ENCODE measurements at regions not wholly inside any gene's neighbourhood (a gene's known extent, or its start where the extent isn't known, plus 50 kb on each side); places are given as distances from the start of the nearest gene placed in this dataset.

DNA sequence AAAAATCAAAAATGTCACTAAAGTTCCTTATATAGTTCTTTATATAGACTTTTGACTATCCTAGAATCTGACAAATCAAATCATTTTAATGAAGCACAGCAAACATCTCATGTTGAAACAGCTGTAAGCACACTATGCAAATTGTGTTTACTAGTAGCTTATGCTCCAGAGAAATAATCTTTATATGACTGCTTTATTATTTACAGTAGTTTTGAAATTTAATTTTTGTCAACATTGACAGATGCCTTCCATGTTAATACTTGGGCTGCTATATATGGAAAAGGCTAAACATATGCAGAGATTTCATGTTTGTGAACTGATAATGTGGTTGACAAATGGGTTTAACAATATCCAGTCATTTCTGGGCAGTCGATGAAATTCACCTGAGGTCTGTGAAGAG, 616.8 kb downstream of the TAFA4 start:
- Histone ChIP-seq H3K36me3 (ENCODE audit: insufficient read depth, low read length) (no peaks in the 10 kb centered on the region), H3K9me3 (ENCODE audit: control insufficient read depth, insufficient read depth, low read length) (no peaks in the 10 kb centered on the region; the same call in 1 of the 2 replicates), H3K9ac (ENCODE audit: low read depth, low read length) (no peak overlapping the region), H3K4me1 (ENCODE audit: insufficient read depth, low read length) (no peaks in the 10 kb centered on the region)

DNA sequence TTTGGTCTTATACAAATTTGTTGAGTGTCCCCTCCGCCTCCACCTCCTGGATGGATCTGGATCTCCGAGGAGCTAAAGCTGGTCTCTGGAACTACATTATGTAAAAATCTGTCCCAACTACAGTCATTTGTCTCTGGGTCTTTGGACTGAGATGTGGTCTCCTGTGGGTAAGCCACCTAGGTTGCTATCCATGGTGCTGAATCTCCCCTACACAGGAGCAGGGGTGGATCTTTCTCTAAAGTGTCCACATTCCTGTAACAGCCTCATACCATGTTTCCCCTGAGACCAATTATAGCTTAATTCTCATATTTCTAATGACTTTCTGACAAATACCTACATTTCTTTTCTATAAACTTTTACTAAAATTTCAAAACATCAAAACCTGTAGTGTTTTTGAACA, 625.8 kb downstream of the TAFA4 start:
- Histone ChIP-seq H3K9me3 (ENCODE audit: control insufficient read depth, insufficient read depth, low read length) (no peaks in the 10 kb centered on the region; the same call in 1 of the 2 replicates), H3K9ac (ENCODE audit: low read depth, low read length) (no peak overlapping the region), H3K36me3 (ENCODE audit: insufficient read depth, low read length) (no peaks in the 10 kb centered on the region), H3K4me1 (ENCODE audit: insufficient read depth, low read length) (no peaks in the 10 kb centered on the region)

- Histone ChIP-seq H3K4me1 (ENCODE audit: insufficient read depth, low read length) (no peaks in the 10 kb centered on the region), H3K9me3 (ENCODE audit: control insufficient read depth, insufficient read depth, low read length) (no peaks in the 10 kb centered on the region; the same call in 1 of the 2 replicates), H3K36me3 (ENCODE audit: insufficient read depth, low read length) (no peaks in the 10 kb centered on the region), H3K9ac (ENCODE audit: low read depth, low read length) (no peak overlapping the region)
Observed at GRCh38 chr3:68295457-68295856, 636.9 kb downstream of the TAFA4 start.

GRCh38 chr3:68290333-68290732, 635.9 kb upstream of the SUCLG2 start:
- Histone ChIP-seq H3K9ac (ENCODE audit: low read depth, low read length) (no peak overlapping the region), H3K36me3 (ENCODE audit: insufficient read depth, low read length) (no peaks in the 10 kb centered on the region), H3K9me3 (ENCODE audit: control insufficient read depth, insufficient read depth, low read length) (no peaks in the 10 kb centered on the region), H3K4me1 (ENCODE audit: insufficient read depth, low read length) (no peaks in the 10 kb centered on the region)

DNA sequence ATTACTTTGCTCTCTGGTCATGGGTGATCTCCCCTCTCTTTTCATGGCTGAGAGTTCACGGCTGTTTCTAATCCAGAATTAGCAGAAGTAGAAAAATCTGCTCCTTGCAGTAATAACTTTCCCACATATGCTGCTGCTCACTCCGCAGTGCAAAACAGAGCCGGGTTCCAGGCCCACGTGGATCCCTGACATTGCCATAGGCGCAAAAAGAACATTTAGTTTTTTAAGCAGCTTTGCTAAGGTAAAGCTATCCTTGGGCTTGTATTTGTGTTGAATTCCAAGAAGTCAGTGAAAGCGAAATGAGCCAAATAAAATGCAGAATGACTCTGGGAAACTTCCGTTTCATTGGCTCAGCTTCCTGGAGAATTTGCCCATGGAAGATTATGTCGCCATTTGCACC, 633.7 kb upstream of the SUCLG2 start:
- no peak overlapping the region for H3K9ac ChIP-seq (ENCODE audit: low read depth, low read length)
- no peaks in the 10 kb centered on the region for H3K9me3 ChIP-seq (ENCODE audit: control insufficient read depth, insufficient read depth, low read length)
- H3K36me3 ChIP-seq (ENCODE audit: insufficient read depth, low read length) = no peaks in the 10 kb centered on the region
- H3K4me1 ChIP-seq (ENCODE audit: insufficient read depth, low read length) = no peaks in the 10 kb centered on the region

DNA sequence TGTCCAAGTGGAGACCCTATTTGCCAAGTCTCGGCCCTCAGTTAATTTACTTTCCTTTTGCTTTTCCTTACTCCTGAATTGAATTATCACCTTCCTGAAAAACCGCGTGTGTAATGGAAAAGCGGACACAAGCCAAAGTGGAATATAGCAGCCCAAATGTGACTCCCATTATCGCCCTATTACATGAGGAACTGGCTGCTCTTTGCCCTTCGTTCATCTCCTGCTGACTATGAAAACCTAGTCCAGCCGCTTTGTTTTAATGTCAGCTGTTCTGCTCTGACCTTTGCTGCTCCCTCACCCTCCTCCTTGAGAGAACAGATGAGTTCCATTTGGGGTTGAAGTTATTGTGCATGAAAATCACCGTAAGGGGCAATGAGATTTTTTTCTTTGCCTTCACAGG, 632.7 kb upstream of the SUCLG2 start:
- Histone ChIP-seq H3K4me1 (ENCODE audit: insufficient read depth, low read length) (no peaks in the 10 kb centered on the region), H3K9ac (ENCODE audit: low read depth, low read length) (no peak overlapping the region), H3K9me3 (ENCODE audit: control insufficient read depth, insufficient read depth, low read length) (no peaks in the 10 kb centered on the region), H3K36me3 (ENCODE audit: insufficient read depth, low read length) (no peaks in the 10 kb centered on the region)

DNA sequence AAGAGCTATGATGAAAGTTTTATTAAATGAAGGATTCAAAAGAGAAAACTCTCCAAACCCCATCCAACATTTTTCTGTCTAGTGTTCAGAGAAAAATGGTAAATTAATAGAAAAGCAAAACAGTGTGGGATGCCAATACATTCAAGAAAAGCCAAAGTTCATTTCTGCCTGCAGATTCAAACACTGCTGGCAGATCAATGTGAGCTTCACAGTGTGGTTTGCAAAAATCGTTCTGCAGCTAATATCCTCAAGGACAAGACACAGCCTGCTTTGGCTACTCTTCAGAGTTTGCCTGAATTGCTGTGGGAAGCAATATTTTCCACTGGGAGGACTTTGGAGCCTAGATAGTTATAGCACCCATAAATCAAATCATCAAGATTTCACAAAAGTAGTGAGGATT, 619.9 kb upstream of the SUCLG2 start:
- H3K36me3 ChIP-seq (ENCODE audit: insufficient read depth, low read length) = no peaks in the 10 kb centered on the region
- no peak overlapping the region for H3K9ac ChIP-seq (ENCODE audit: low read depth, low read length)
- H3K9me3 ChIP-seq (ENCODE audit: control insufficient read depth, insufficient read depth, low read length) = no peaks in the 10 kb centered on the region
- H3K4me1 ChIP-seq (ENCODE audit: insufficient read depth, low read length) = no peaks in the 10 kb centered on the region

- no peaks in the 10 kb centered on the region for H3K36me3 ChIP-seq (ENCODE audit: insufficient read depth, low read length)
- H3K4me1 ChIP-seq (ENCODE audit: insufficient read depth, low read length) = peaks cover 6% of the 10 kb centered on the region; the same call in 1 of the 2 replicates
- no peak overlapping the region for H3K9ac ChIP-seq (ENCODE audit: low read depth, low read length)
- H3K9me3 ChIP-seq (ENCODE audit: control insufficient read depth, insufficient read depth, low read length) = no peaks in the 10 kb centered on the region
Observed at GRCh38 chr3:68271145-68271544, 616.7 kb upstream of the SUCLG2 start.

DNA sequence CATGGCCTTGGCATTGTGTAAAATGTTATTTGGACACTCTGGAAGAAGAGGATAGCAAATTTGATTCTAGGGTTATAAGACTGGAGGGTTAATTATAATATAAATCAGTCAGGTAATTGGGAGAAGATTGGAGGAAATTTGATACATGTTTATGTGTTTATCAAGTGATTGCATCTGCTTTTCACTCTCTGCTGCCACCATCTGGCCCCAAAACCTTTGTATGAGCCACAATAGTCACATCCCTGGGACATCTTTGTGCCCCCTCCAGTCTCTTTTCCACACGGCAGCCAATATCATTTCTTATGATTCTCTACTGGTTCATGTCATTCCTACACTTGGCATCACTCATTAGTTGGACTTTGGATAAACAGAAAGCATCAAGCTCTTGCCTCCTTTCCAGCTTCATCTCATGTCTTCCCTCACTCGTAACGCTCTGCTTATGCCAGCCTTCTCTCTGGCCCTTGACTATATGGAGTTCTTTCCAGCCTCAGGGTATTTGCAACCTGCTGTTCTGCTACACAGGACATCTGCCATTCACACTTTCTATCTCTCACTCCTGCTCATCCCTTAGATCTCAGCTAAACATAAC, 602.3 kb upstream of the SUCLG2 start:
- Histone ChIP-seq H3K36me3 (ENCODE audit: insufficient read depth, low read length) (no peaks in the 10 kb centered on the region), H3K4me1 (ENCODE audit: insufficient read depth, low read length) (peaks cover 3% of the 10 kb centered on the region; the same call in 1 of the 2 replicates)

GRCh38 chr3:68249265-68249664, 594.9 kb upstream of the SUCLG2 start:
- Histone ChIP-seq H3K9me3 (ENCODE audit: control insufficient read depth, insufficient read depth, low read length) (no peaks in the 10 kb centered on the region), H3K9ac (ENCODE audit: low read depth, low read length) (no peak overlapping the region), H3K36me3 (ENCODE audit: insufficient read depth, low read length) (no peaks in the 10 kb centered on the region), H3K4me1 (ENCODE audit: insufficient read depth, low read length) (no peaks in the 10 kb centered on the region)

More for the DNA sequence above, 602.3 kb upstream of the SUCLG2 start:
- Histone ChIP-seq H3K9me3 (ENCODE audit: control insufficient read depth, insufficient read depth, low read length) (no peaks in the 10 kb centered on the region), H3K9ac (ENCODE audit: low read depth, low read length) (no peak overlapping the region)

- no peaks in the 10 kb centered on the region for H3K4me1 ChIP-seq (ENCODE audit: insufficient read depth, low read length)
- no peaks in the 10 kb centered on the region for H3K36me3 ChIP-seq (ENCODE audit: insufficient read depth, low read length)
- no peaks in the 10 kb centered on the region for H3K9me3 ChIP-seq (ENCODE audit: control insufficient read depth, insufficient read depth, low read length)
- H3K9ac ChIP-seq (ENCODE audit: low read depth, low read length) = no peak overlapping the region
Observed at GRCh38 chr3:68242606-68243005, 588.2 kb upstream of the SUCLG2 start.

GRCh38 chr3:68239542-68239941, 585.1 kb upstream of the SUCLG2 start:
- no peaks in the 10 kb centered on the region for H3K4me1 ChIP-seq (ENCODE audit: insufficient read depth, low read length)

GRCh38 chr3:68234076-68234780, 579.8 kb upstream of the SUCLG2 start:
- Histone ChIP-seq H3K9me3 (ENCODE audit: control insufficient read depth, insufficient read depth, low read length) (no peaks in the 10 kb centered on the region), H3K4me1 (ENCODE audit: insufficient read depth, low read length) (no peaks in the 10 kb centered on the region), H3K9ac (ENCODE audit: low read depth, low read length) (no peak overlapping the region), H3K36me3 (ENCODE audit: insufficient read depth, low read length) (no peaks in the 10 kb centered on the region)

More at GRCh38 chr3:68239542-68239941, 585.1 kb upstream of the SUCLG2 start:
- H3K36me3 ChIP-seq (ENCODE audit: insufficient read depth, low read length) = no peaks in the 10 kb centered on the region
- H3K9ac ChIP-seq (ENCODE audit: low read depth, low read length) = no peak overlapping the region
- no peaks in the 10 kb centered on the region for H3K9me3 ChIP-seq (ENCODE audit: control insufficient read depth, insufficient read depth, low read length)

DNA sequence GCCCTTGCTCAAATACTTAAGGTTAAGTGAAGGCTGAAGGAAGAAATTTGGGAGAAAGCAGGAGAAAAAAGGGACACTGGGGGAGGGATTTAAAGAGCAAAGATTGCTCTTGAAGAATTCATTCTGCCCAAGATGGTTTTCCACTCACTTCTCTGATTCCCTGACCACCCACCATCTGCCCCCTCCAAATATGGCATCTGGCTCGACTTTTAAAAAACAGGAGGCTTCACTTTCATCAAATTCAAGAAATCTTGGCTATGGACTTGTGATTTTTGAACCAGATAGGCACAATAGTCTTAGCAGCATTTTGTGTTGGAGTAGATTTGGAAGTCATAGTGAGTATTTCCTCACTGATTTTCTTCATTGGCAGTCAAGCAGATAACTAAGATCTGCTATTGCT, 574.4 kb upstream of the SUCLG2 start:
- Histone ChIP-seq H3K36me3 (ENCODE audit: insufficient read depth, low read length) (no peaks in the 10 kb centered on the region), H3K9me3 (ENCODE audit: control insufficient read depth, insufficient read depth, low read length) (no peaks in the 10 kb centered on the region), H3K9ac (ENCODE audit: low read depth, low read length) (no peak overlapping the region), H3K4me1 (ENCODE audit: insufficient read depth, low read length) (no peaks in the 10 kb centered on the region)

DNA sequence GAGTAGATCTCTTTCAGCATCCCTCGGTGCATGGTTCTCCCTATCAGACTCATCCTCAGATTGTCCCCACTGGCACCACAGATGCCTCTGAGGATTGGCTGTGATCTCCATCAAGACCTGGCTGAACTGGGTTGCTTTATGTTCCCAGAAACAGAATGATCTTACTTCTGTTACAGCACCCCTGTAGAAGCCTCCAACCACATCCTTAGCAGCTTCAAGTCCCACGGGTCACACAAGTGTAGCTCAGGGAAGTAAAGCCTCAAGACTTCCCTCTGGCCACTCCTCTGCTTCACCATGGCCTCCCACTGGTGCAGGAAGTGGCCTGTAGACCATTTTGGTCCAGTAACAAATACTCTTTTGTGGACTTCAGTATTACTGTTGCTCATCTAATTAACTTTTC, 566.4 kb upstream of the SUCLG2 start:
- no peaks in the 10 kb centered on the region for H3K36me3 ChIP-seq (ENCODE audit: insufficient read depth, low read length)
- H3K9ac ChIP-seq (ENCODE audit: low read depth, low read length) = no peak overlapping the region
- no peaks in the 10 kb centered on the region for H3K9me3 ChIP-seq (ENCODE audit: control insufficient read depth, insufficient read depth, low read length)
- no peaks in the 10 kb centered on the region for H3K4me1 ChIP-seq (ENCODE audit: insufficient read depth, low read length)

Data from ES-I3 (cell line).